GM18951 (cell line): ENCODE measurements at regions not wholly inside any gene's neighbourhood (a gene's known extent, or its start where the extent isn't known, plus 50 kb on each side); places are given as distances from the start of the nearest gene placed in this dataset.
"Not testable (repeated sequence)": the region's sequence is repeated elsewhere in the genome, so short reads cannot be mapped to it uniquely, and the experiment has no call there.

Source experiments
- POLR2A ChIP-seq: IDR thresholded peaks from 4 replicates; pipeline ENCODE4 v1.6.1; 2011; ENCODE audit warnings: mild to moderate bottlenecking; ENCODE audit not compliant: insufficient read length, insufficient read depth; ENCODE audit errors: extremely low read depth
- in situ Hi-C: fragments of 300-500 bp; cut with MboI; formaldehyde crosslinking; loops from one replicate; pipeline ENCODE4 v1.12.0; 2022; ENCODE audit warnings: low sequenced_read_pairs, mixed read lengths, inconsistent platforms; ENCODE audit not compliant: unreplicated experiment

GRCh38 chr14:58904776-58905175 is 267.0 kb downstream of the DACT1 start:
- in situ Hi-C loops, result no loop called here
- no peak for TF ChIP-seq POLR2A

- in situ Hi-C loops, result no loop called here
- TF ChIP-seq POLR2A, result no peak
Measured at GRCh38 chr14:58907803-58908202, 270.0 kb downstream of the DACT1 start.

- in situ Hi-C loops, result no loop called here
- TF ChIP-seq POLR2A, result no peak
Measured at GRCh38 chr14:58912287-58912686, 274.5 kb downstream of the DACT1 start.

GRCh38 chr14:58912799-58913432 is 275.2 kb downstream of the DACT1 start:
- no peak for TF ChIP-seq POLR2A
- in situ Hi-C loops, result no loop called here

- in situ Hi-C loops, result no loop called here
- no peak for TF ChIP-seq POLR2A
Measured at GRCh38 chr14:58914279-58914855, 274.1 kb upstream of the DAAM1 start.

- in situ Hi-C loops, result no loop called here
- no peak for TF ChIP-seq POLR2A
Measured at GRCh38 chr14:58915646-58916045, 272.8 kb upstream of the DAAM1 start.

GRCh38 chr14:58918066-58918738 is 270.3 kb upstream of the DAAM1 start:
- in situ Hi-C loops, result no loop called here
- no peak for TF ChIP-seq POLR2A

GRCh38 chr14:58919217-58919616 is 269.2 kb upstream of the DAAM1 start:
- TF ChIP-seq POLR2A, result no peak
- in situ Hi-C loops, result no loop called here

GRCh38 chr14:58920230-58920629 is 268.2 kb upstream of the DAAM1 start:
- TF ChIP-seq POLR2A, result no peak
- in situ Hi-C loops, result no loop called here

GRCh38 chr14:58922201-58922940 is 266.1 kb upstream of the DAAM1 start:
- in situ Hi-C loops, result not testable (repeated sequence)

GRCh38 chr14:58923751-58924405 is 264.6 kb upstream of the DAAM1 start:
- no peak for TF ChIP-seq POLR2A

GRCh38 chr14:58941629-58942028 is 246.8 kb upstream of the DAAM1 start:
- in situ Hi-C loops, result no loop called here

More at GRCh38 chr14:58923751-58924405, 264.6 kb upstream of the DAAM1 start:
- in situ Hi-C loops, result no loop called here

GRCh38 chr14:58942516-58942915 is 246.0 kb upstream of the DAAM1 start:
- in situ Hi-C loops, result no loop called here

More at GRCh38 chr14:58941629-58942028, 246.8 kb upstream of the DAAM1 start:
- TF ChIP-seq POLR2A, result no peak

More at GRCh38 chr14:58942516-58942915, 246.0 kb upstream of the DAAM1 start:
- TF ChIP-seq POLR2A, result no peak
